ENCODE measurements at regions not wholly inside any gene's neighbourhood (a gene's known extent, or its start where the extent isn't known, plus 50 kb on each side); places are given as distances from the start of the nearest gene placed in this dataset.

DNA sequence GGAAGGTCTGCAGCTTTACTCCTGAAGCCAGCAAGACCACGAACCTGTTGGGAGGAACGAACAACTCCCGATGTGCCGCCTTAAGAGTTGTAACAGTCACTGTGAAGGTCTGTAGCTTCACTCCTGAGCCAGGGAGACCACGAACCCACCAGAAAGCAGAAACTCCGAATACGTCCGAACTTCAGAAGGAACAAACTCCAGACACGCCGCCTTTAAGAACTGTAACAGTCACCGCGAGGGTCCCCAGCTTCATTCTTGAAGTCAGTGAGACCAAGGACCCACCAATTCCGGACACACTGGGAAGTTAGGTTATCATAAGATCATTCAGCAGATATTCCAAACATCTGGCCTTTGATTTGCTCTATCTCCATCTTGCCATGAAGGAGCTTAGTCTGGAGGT, 1623.0 kb downstream of the SLITRK1 start:
- TF ChIP-seq POLR2A (IDR thresholded peaks at IDR 0.05) (no peak), POLR2AphosphoS5 (IDR thresholded peaks at IDR 0.05) (no peak)
- TF ChIP-seq, protein P1, sequence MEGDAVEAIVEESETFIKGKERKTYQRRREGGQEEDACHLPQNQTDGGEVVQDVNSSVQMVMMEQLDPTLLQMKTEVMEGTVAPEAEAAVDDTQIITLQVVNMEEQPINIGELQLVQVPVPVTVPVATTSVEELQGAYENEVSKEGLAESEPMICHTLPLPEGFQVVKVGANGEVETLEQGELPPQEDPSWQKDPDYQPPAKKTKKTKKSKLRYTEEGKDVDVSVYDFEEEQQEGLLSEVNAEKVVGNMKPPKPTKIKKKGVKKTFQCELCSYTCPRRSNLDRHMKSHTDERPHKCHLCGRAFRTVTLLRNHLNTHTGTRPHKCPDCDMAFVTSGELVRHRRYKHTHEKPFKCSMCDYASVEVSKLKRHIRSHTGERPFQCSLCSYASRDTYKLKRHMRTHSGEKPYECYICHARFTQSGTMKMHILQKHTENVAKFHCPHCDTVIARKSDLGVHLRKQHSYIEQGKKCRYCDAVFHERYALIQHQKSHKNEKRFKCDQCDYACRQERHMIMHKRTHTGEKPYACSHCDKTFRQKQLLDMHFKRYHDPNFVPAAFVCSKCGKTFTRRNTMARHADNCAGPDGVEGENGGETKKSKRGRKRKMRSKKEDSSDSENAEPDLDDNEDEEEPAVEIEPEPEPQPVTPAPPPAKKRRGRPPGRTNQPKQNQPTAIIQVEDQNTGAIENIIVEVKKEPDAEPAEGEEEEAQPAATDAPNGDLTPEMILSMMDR (IDR thresholded peaks at IDR 0.05) = no peak
